HUES64 (cell line): ENCODE measurements at regions not wholly inside any gene's neighbourhood (a gene's known extent, or its start where the extent isn't known, plus 50 kb on each side); places are given as distances from the start of the nearest gene placed in this dataset.
"Not testable (repeated sequence)": the region's sequence is repeated elsewhere in the genome, so short reads cannot be mapped to it uniquely, and the experiment has no call there.

ENCODE experiments used
- H3K27ac ChIP-seq: 2 replicates; pipeline ENCODE4 v1.7.0; 2013; ENCODE audit warnings: low read depth, low read length, inconsistent platforms
- H3K27me3 ChIP-seq: 2 replicates; pipeline ENCODE4 v1.6.1; 2013; ENCODE audit warnings: mild to moderate bottlenecking, low read length; ENCODE audit not compliant: insufficient read depth
- H3K36me3 ChIP-seq: 2 replicates; pipeline ENCODE4 v1.6.1; 2013; ENCODE audit warnings: mild to moderate bottlenecking, low read length; ENCODE audit not compliant: insufficient read depth
- H3K4me1 ChIP-seq: 2 replicates; pipeline ENCODE4 v1.6.1; 2013; ENCODE audit warnings: mild to moderate bottlenecking, low read length, moderate library complexity; ENCODE audit not compliant: insufficient read depth
- H3K4me3 ChIP-seq: 2 replicates; pipeline ENCODE4 v1.5.1; 2013; ENCODE audit warnings: mild to moderate bottlenecking, low read length, moderate library complexity
- H3K9ac ChIP-seq: 2 replicates; pipeline ENCODE4 v1.6.1; 2013; ENCODE audit warnings: mild to moderate bottlenecking, low read depth, low read length
- H3K9me3 ChIP-seq: 2 replicates; pipeline ENCODE4 v1.6.1; 2013; ENCODE audit warnings: low read depth, low read length; ENCODE audit not compliant: insufficient read depth
- WGBS: fragments of 150-250, 120-280 bp; methylation state at CpG from one replicate; pipeline ENCODE4 v1.1.7; 2013; ENCODE audit warnings: missing lambda C conversion rate; 5-methylcytosine and 5-hydroxymethylcytosine counted together

DNA sequence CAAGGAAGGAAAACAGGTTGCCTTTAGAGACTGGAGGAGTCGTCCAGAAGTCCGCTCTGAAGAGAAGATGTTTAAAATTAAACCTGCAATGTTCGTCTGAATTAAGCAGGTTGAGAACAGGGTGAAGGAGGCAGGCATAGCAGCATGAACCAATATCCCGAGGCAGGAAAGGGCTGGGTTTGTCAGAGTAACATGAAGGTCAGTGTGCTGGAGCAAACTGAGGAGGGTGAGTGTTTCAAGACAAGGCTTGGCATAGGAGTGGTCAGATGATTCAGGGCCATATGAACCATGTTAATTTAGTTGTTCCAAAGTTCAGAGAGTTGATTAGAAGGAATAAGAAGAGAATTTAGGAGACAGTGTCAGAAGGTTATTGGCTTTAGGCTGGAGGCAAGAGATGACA lies 93.3 kb downstream of the UTRN start:
- no peaks in the 10 kb centered on the region for H3K27me3 ChIP-seq
- H3K27ac ChIP-seq: no peak overlapping the region
- no peaks in the 10 kb centered on the region for H3K4me1 ChIP-seq
- H3K4me3 ChIP-seq: no peak overlapping the region
- H3K9me3 ChIP-seq: peaks cover 19% of the 10 kb centered on the region
- 73% methylated on average over 4 of the region's 4 CpGs for WGBS
- no peak overlapping the region for H3K9ac ChIP-seq
- H3K36me3 ChIP-seq: peaks cover 2% of the 10 kb centered on the region; the same call in 1 of the 2 replicates

DNA sequence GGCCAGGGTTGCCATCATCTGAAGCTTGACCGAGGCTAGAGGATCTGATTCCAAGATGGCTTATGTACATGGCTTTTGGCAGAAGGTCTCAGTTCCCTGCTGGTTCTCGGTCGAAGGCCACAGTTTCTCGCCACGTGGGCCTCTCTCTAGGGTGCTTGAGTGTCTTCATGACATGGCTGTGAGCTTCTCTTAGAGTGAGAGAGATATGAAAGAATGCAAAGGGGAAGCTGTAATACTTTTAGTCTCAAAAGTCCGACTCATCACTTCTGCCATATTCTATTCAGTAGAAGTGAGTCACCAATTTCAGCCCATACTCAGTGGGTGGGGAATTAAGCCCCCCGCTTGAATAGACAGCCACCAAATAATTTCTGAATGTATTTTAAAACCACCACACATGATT lies 94.2 kb downstream of the UTRN start:
- Histone ChIP-seq H3K27ac (no peak overlapping the region), H3K9ac (no peak overlapping the region), H3K27me3 (no peaks in the 10 kb centered on the region), H3K36me3 (peaks cover 2% of the 10 kb centered on the region; the same call in 1 of the 2 replicates), H3K4me1 (no peaks in the 10 kb centered on the region), H3K9me3 (peaks cover 19% of the 10 kb centered on the region), H3K4me3 (no peak overlapping the region)
- 93% methylated on average over 6 of the region's 7 CpGs for WGBS

DNA sequence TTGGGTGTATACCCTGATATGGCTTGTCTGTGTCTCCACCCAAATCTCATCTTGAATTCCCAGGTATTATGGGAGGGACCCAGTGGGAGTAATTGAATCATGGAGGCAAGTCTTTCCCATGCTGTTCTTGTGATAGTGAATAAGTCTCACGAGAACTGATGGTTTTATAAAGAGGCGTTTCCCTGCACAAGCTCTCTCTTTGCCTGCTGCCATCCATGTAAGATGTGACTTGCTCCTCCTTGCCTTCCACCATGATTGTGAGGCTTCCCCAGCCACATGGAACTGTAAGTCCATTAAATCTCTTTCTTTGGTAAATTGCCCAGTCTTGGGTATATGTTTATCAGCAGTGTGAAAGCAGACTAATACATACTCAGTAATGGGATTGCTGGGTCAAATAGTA lies 96.4 kb downstream of the UTRN start:
- not testable (repeated sequence) for H3K36me3 ChIP-seq, H3K27ac ChIP-seq, H3K27me3 ChIP-seq, H3K4me1 ChIP-seq, H3K4me3 ChIP-seq, H3K9ac ChIP-seq
- peaks cover 19% of the 10 kb centered on the region for H3K9me3 ChIP-seq
- WGBS: 96% methylated on average over 2 of the region's 2 CpGs

DNA sequence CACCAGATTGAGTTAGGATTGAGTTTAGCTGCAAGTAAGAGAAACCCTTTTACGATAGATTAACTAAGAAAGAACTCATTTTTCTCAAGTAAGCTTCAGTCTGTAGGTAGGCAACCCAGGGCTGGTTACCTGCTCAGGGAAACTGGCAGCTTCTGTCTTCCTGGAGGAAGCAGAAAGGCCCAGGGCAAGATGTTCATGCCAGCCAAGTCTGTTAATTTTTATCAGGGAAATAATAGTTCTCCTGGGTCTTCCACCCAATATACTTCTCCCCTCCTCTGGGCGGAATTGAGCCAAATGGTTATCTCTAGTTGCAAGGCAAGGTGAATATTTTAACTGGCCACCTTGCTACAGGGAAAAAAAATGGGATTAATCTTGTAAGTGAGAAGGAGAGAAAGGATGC lies 98.2 kb downstream of the UTRN start:
- peaks cover 2% of the 10 kb centered on the region; the same call in 1 of the 2 replicates for H3K36me3 ChIP-seq
- H3K9me3 ChIP-seq: peaks cover 19% of the 10 kb centered on the region
- H3K27ac ChIP-seq: no peak overlapping the region
- H3K27me3 ChIP-seq: no peaks in the 10 kb centered on the region
- 96% methylated on average over 2 of the region's 2 CpGs for WGBS
- H3K4me1 ChIP-seq: no peaks in the 10 kb centered on the region
- H3K4me3 ChIP-seq: no peak overlapping the region
- no peak overlapping the region for H3K9ac ChIP-seq

DNA sequence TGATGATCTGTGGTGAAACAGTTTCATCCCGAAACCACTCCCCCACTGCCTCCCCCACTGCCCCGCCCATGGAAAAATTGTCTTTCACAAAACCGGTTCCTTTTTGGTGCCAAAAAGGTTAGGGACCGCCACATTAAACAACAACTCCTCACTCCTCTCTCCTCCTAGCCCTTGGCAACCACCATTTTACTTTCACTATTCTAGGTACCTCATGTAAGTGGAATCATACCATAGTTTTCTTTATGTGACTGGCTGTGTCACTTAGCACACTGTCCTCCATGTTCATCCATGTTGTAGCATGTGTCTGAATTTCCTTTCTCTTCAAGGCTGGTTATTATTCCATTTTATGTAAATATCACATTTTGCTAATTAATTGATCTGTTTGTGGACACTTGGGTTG lies 99.3 kb downstream of the UTRN start:
- H3K9ac ChIP-seq: no peak overlapping the region
- H3K9me3 ChIP-seq: peaks cover 19% of the 10 kb centered on the region
- H3K36me3 ChIP-seq: peaks cover 2% of the 10 kb centered on the region; the same call in 1 of the 2 replicates
- H3K4me1 ChIP-seq: no peaks in the 10 kb centered on the region; the same call in 1 of the 2 replicates
- H3K27ac ChIP-seq: no peak overlapping the region
- no peaks in the 10 kb centered on the region for H3K27me3 ChIP-seq
- WGBS: 94% methylated on average over 4 of the region's 4 CpGs
- no peak overlapping the region for H3K4me3 ChIP-seq

DNA sequence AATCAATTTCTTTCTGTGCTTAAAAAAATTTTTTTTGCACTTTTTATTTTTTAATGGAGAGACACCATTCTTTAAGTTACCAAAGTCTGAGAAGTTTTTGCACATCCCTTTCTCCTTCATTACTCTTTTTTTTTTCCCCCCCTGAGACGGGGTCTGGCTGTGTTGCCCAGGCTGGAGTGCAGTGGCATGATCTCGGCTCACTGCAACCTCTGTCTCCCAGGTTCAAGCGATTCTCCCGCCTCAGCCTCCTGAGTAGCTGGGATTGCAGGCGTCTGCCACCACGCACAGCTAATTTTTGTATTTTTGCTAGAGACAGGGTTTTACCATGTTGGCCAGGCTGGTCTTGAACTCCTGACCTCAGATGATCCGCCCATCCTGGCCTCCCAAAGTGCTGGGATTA lies 104.3 kb downstream of the UTRN start:
- H3K4me3 ChIP-seq, H3K9me3 ChIP-seq, H3K27ac ChIP-seq, H3K36me3 ChIP-seq, H3K9ac ChIP-seq, H3K27me3 ChIP-seq: not testable (repeated sequence)
- WGBS: 95% methylated on average over 7 of the region's 7 CpGs
- peaks cover 14% of the 10 kb centered on the region; the same call in 1 of the 2 replicates for H3K4me1 ChIP-seq

DNA sequence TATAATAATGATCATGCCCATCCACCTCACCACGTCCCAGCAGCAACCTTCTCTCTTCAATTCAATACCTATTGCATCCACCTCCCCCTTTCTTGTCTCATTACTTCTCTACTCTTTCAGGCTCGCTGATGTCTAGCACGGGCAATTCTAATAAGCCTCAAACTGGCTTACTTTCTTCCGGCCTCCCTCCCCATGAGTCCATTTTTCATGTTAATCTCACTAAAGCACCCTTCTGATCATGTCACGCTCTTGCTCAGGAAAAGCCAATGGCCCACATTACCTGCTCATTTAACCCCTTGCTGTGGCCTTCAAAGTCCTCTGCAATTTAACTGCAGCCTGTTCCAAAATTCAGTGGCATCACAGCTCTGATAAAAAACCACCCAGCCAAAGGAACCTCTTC lies 105.1 kb downstream of the UTRN start:
- WGBS: 30% methylated on average over 5 of the region's 5 CpGs
- peaks cover 14% of the 10 kb centered on the region; the same call in 1 of the 2 replicates for H3K4me1 ChIP-seq
- no peak overlapping the region for H3K9ac ChIP-seq
- H3K27ac ChIP-seq: no peak overlapping the region
- no peaks in the 10 kb centered on the region for H3K36me3 ChIP-seq
- no peaks in the 10 kb centered on the region for H3K27me3 ChIP-seq
- H3K9me3 ChIP-seq: no peaks in the 10 kb centered on the region
- no peak overlapping the region for H3K4me3 ChIP-seq

DNA sequence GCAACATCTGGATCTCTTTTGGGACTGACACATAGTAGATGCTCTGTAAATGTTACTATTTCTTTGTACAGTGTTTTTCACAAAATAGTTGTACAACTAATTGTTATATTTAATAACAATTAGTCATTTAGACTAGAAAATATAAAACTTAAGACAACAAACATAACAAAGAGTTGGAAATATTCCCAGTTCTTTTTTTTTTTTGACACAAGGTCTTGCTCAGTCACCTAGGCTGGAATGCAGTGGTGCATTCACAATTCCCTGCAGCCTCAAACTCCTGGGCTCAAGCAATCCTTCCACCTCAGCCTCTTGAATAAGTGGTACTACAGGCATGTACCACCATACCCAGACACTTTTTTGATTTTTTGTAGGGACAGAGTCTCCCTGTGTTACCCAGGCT lies 105.8 kb downstream of the UTRN start:
- Histone ChIP-seq H3K4me1 (peaks cover 14% of the 10 kb centered on the region; the same call in 1 of the 2 replicates), H3K36me3 (no peaks in the 10 kb centered on the region), H3K27ac (no peak overlapping the region), H3K9ac (no peak overlapping the region), H3K9me3 (no peaks in the 10 kb centered on the region), H3K4me3 (no peak overlapping the region), H3K27me3 (no peaks in the 10 kb centered on the region)

DNA sequence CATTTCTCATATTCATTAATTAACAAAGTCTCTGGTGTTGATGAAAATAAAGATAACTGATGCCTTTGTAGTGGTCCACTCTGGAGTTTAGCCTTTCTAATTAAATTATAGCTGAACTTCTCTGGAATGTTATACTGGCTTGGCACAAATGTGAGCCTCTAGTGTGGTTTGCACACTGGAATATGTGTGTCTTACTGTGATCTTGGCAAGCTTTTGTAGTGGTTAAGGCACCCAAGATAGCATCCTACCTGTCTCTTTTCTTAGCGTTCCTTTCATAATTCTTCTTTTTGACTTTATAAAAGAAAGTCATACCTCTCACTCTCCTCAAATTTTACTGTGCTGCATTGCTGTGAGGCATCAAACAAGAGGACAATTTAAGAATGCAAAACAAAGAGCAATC lies 107.4 kb downstream of the UTRN start:
- H3K9ac ChIP-seq: no peak overlapping the region
- no peaks in the 10 kb centered on the region for H3K27me3 ChIP-seq
- 100% methylated on average over 1 of the region's 1 CpG for WGBS
- H3K36me3 ChIP-seq: no peaks in the 10 kb centered on the region
- H3K27ac ChIP-seq: no peak overlapping the region
- H3K4me3 ChIP-seq: no peak overlapping the region
- no peaks in the 10 kb centered on the region; the same call in 1 of the 2 replicates for H3K9me3 ChIP-seq
- peaks cover 14% of the 10 kb centered on the region; the same call in 1 of the 2 replicates for H3K4me1 ChIP-seq

DNA sequence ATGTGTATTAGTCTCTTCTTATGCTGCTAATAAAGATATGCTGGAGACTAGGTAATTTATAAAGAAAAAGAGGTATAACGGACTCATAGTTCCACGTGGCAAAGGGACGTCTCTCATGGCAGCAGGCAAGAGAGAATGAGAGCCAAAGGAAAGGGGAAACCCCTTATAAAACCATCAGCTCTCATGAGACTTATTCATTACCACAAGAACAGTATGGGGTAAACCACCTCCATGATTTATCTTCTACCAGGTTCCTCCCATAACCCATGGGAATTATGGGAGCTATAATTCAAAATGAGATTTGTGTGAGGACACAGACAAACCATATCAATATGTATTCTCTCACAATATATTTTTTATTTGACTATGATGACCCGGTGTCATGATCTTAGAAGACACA lies 109.1 kb downstream of the UTRN start:
- Histone ChIP-seq H3K36me3 (no peaks in the 10 kb centered on the region), H3K4me3 (no peak overlapping the region), H3K9me3 (peaks cover 3% of the 10 kb centered on the region; the same call in 1 of the 2 replicates), H3K4me1 (peaks cover 14% of the 10 kb centered on the region; the same call in 1 of the 2 replicates), H3K9ac (no peak overlapping the region), H3K27ac (no peak overlapping the region), H3K27me3 (no peaks in the 10 kb centered on the region)
- 89% methylated on average over 3 of the region's 4 CpGs for WGBS

DNA sequence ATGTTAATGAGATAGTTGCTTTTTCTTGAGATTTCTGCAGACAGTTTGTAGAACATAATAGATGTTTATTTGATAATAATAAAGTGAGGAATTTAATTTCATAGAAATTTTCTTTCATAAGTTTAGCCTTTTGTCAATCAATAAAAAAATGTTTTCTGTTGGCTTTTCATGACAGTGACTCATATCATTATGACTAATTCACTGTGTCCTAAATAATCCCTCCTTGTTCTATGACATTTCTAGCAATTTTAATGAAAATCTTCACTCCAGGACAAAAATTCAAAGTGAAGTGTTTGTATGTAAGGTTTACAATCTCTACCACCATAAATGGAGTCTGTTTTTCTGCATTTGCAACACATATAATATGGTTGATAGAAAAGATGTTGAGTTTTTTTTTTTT lies 109.9 kb downstream of the UTRN start:
- Histone ChIP-seq H3K9ac (no peak overlapping the region), H3K27ac (no peak overlapping the region), H3K9me3 (peaks cover 3% of the 10 kb centered on the region; the same call in 1 of the 2 replicates), H3K27me3 (no peaks in the 10 kb centered on the region), H3K4me1 (peaks cover 14% of the 10 kb centered on the region), H3K36me3 (no peaks in the 10 kb centered on the region), H3K4me3 (no peak overlapping the region)

DNA sequence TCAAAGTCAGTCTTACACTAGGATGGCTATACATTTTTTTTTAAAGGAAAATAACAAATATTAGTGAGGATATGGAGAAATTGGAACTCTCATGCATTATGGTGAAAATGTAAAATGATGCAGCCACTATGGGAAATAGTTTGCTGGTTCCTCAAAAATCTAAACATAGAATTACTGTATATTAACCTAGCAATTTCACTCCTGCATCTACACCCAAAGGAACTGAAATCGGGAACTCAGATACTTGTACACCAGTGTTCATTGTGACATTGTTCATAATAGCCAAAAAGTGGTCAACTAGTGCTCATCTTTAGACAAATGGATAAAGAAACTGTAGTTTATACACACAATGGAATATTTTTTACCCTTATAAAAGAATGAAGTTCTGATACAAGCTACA lies 110.7 kb downstream of the UTRN start:
- H3K27me3 ChIP-seq: no peaks in the 10 kb centered on the region
- no peak overlapping the region for H3K9ac ChIP-seq
- no peaks in the 10 kb centered on the region for H3K36me3 ChIP-seq
- no peak overlapping the region for H3K4me3 ChIP-seq
- 100% methylated on average over 1 of the region's 1 CpG for WGBS
- peaks cover 7% of the 10 kb centered on the region; the same call in 1 of the 2 replicates for H3K4me1 ChIP-seq
- H3K27ac ChIP-seq: no peak overlapping the region
- H3K9me3 ChIP-seq: peaks cover 3% of the 10 kb centered on the region; the same call in 1 of the 2 replicates
